Chondrocyte (in vitro differentiated cells): ENCODE measurements at regions not wholly inside any gene's neighbourhood (a gene's known extent, or its start where the extent isn't known, plus 50 kb on each side); places are given as distances from the start of the nearest gene placed in this dataset.

ENCODE experiments used
- DNase-seq: peaks from one replicate; pipeline ENCODE4 v3.0.0; 2021; ENCODE audit warnings: mixed read lengths, low spot score
- H3K27ac Mint-ChIP-seq: one replicate; pipeline ENCODE4 v1.8.0; 2021; ENCODE audit warnings: mild to moderate bottlenecking, moderate library complexity, mixed read lengths; ENCODE audit not compliant: unreplicated experiment
- H3K27me3 Mint-ChIP-seq: 2 replicates; pipeline ENCODE4 v1.8.0; 2021; ENCODE audit warnings: low read depth, mixed read lengths
- H3K36me3 Mint-ChIP-seq: 2 replicates; pipeline ENCODE4 v1.8.0; 2021; ENCODE audit warnings: low read depth, mixed read lengths
- H3K4me1 Mint-ChIP-seq: 2 replicates; pipeline ENCODE4 v1.8.0; 2021; ENCODE audit warnings: low read depth, mild to moderate bottlenecking, mixed read lengths
- H3K4me3 Mint-ChIP-seq: one replicate; pipeline ENCODE4 v1.8.0; 2021; ENCODE audit warnings: mild to moderate bottlenecking, moderate library complexity, mixed read lengths; ENCODE audit not compliant: unreplicated experiment
- H3K9me3 Mint-ChIP-seq: 2 replicates; pipeline ENCODE4 v1.8.0; 2021; ENCODE audit warnings: low read depth, mixed read lengths
- TF ChIP-seq, protein P1 (sequence below): fragments of 200-600 bp; sonication (generic); IDR thresholded peaks from 2 replicates; pipeline ENCODE4 v1.5.0; 2021; ENCODE audit warnings: antibody characterized with exemption, mild to moderate bottlenecking, moderate library complexity

DNA sequence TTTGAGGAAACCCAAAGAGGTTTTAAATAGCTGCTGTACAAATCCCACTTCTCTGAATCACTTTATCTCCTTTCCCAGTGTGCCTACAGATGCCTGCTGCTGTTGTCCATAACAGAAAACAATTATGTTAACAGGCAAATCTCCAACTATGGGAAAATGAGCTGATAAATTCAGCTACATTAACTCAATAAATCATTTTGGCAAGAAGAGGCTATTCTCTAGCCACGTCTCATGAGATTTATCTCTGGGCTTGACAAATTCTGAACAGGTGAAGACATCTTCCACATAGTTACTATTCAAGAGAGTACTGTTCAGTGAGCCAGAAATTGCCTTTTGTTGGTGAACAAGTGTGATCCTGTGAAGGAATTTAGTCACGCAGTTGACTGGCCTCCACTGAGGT lies 327.1 kb upstream of the FMN2 start:
- H3K36me3 Mint-ChIP-seq, result no peaks in the 10 kb centered on the region
- no peaks in the 10 kb centered on the region for H3K4me1 Mint-ChIP-seq
- no peaks in the 10 kb centered on the region for H3K27me3 Mint-ChIP-seq
- H3K4me3 Mint-ChIP-seq, result no peak overlapping the region
- no peak for DNase-seq
- H3K27ac Mint-ChIP-seq, result no peak overlapping the region
- H3K9me3 Mint-ChIP-seq, result no peaks in the 10 kb centered on the region
- TF ChIP-seq, protein P1, sequence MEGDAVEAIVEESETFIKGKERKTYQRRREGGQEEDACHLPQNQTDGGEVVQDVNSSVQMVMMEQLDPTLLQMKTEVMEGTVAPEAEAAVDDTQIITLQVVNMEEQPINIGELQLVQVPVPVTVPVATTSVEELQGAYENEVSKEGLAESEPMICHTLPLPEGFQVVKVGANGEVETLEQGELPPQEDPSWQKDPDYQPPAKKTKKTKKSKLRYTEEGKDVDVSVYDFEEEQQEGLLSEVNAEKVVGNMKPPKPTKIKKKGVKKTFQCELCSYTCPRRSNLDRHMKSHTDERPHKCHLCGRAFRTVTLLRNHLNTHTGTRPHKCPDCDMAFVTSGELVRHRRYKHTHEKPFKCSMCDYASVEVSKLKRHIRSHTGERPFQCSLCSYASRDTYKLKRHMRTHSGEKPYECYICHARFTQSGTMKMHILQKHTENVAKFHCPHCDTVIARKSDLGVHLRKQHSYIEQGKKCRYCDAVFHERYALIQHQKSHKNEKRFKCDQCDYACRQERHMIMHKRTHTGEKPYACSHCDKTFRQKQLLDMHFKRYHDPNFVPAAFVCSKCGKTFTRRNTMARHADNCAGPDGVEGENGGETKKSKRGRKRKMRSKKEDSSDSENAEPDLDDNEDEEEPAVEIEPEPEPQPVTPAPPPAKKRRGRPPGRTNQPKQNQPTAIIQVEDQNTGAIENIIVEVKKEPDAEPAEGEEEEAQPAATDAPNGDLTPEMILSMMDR, result no peak

DNA sequence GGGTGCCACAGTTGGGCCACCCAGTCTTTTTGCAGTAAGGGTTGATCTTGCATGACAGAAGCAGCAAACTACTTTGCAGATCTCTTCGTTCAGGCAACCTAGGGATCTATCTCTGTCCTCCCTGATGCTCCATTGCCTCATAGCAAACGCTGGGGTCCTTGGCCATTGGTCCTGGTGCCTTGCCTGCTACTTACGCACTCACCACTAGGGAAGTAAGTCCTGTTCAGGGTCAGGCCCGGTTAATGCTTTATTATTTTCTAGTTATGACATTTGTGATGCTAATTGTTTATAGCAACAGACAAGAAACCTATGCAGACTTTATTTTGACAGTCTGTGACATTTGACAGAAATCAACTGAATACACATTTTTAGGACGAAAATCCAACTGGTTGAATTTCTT lies 326.5 kb upstream of the FMN2 start:
- H3K9me3 Mint-ChIP-seq, result no peaks in the 10 kb centered on the region
- no peak overlapping the region for H3K27ac Mint-ChIP-seq
- DNase-seq, result no peak

DNA sequence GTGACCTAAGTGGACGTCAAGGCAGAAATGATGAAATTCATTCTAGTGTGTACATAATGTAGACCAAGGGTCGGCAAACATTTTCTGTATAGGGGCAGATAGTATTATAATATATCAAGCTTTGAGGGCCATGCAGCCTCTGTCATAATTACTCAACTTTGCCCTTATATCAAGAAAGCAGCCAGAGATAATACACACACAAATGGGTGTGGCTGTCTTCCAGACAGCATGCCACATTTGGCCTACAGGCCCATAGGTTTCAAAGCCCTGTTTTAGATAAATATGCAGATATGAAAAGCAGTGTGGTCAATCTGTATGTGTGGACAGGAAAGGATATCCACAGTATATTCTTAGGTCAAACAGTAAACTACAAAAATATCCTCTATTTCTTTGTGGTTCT lies 320.1 kb upstream of the FMN2 start:
- H3K4me1 Mint-ChIP-seq, result no peaks in the 10 kb centered on the region
- no peak for DNase-seq
- H3K4me3 Mint-ChIP-seq, result no peak overlapping the region
- peaks cover 3% of the 10 kb centered on the region for H3K27me3 Mint-ChIP-seq
- H3K27ac Mint-ChIP-seq, result no peak overlapping the region
- H3K36me3 Mint-ChIP-seq, result no peaks in the 10 kb centered on the region
- no peaks in the 10 kb centered on the region for H3K9me3 Mint-ChIP-seq
- TF ChIP-seq, protein P1, result no peak

More for the DNA sequence above, 326.5 kb upstream of the FMN2 start:
- Mint-ChIP-seq H3K4me3 (no peak overlapping the region), H3K27me3 (no peaks in the 10 kb centered on the region), H3K36me3 (no peaks in the 10 kb centered on the region), H3K4me1 (no peaks in the 10 kb centered on the region)
- TF ChIP-seq, protein P1, result no peak

DNA sequence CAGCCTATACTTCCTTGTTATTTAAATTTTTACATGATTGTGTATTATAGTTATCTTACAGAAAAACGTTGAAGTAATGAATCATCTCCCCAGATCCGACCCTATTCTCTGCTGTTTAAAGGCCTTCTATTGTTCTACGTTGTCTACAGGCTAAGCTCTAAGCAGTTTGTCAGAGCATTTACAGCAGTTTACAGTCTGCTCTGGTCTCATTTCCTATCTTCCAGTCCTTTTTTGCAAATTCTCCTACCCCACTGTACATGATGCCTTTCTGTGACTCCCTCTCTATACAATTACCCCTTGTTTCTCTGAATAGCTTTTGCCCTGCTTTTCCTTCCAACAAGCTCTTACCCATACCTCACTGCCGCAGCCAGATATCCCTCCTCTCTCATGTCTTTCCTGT lies 319.2 kb upstream of the FMN2 start:
- H3K4me3 Mint-ChIP-seq, result no peak overlapping the region
- H3K27ac Mint-ChIP-seq, result no peak overlapping the region
- peaks cover 4% of the 10 kb centered on the region for H3K27me3 Mint-ChIP-seq
- H3K4me1 Mint-ChIP-seq, result no peaks in the 10 kb centered on the region
- TF ChIP-seq, protein P1, result no peak
- H3K36me3 Mint-ChIP-seq, result no peaks in the 10 kb centered on the region
- DNase-seq, result no peak
- H3K9me3 Mint-ChIP-seq, result no peaks in the 10 kb centered on the region

DNA sequence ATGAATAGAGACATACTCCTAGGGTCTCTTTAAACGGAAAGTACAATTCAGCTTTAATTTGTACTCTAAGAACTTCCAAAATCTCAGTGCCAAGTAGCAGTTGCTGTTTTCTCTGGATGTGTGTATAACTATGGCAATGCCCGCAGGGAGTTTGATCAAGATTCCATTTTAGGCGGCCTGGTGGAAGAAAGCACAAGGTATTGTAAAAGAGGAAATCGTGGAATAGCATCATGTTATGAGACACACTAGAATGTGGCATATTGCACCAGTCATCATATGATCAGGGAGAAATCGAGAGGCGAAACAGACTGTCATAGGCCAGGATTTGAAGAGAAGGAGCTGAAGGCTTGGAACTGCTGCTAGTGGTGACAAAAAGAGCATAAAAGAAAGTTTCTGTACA lies 316.2 kb upstream of the FMN2 start:
- no peaks in the 10 kb centered on the region for H3K36me3 Mint-ChIP-seq
- H3K27ac Mint-ChIP-seq, result no peak overlapping the region
- no peak for DNase-seq
- H3K4me3 Mint-ChIP-seq, result no peak overlapping the region
- H3K4me1 Mint-ChIP-seq, result no peaks in the 10 kb centered on the region
- TF ChIP-seq, protein P1, result no peak
- peaks cover 4% of the 10 kb centered on the region for H3K27me3 Mint-ChIP-seq
- no peaks in the 10 kb centered on the region for H3K9me3 Mint-ChIP-seq
